A549 (cell line): ENCODE measurements at regions not wholly inside any gene's neighbourhood (a gene's known extent, or its start where the extent isn't known, plus 50 kb on each side); places are given as distances from the start of the nearest gene placed in this dataset.

Experiments
- ATAC-seq, 2 experiments: fragments of 200-7000 bp in 1 of 2; fragments of >200 bp in 1 of 2; cut with Nextera tagmentation in 1 of 2; cut with Tn5 transposase in 1 of 2; 3 replicates each; pipeline versions ENCODE4 v1.8.0 to v1.9.1; 2018 to 2020; ENCODE audit warnings: mild to moderate bottlenecking in 1 of 2, moderate library complexity in 1 of 2
- CTCF ChIA-PET: fragments of 300-600 bp; sonication (Branson Sonifier 250); formaldehyde crosslinking; extraction: SDS; loops from one replicate; lab custom pipeline; 2021; ENCODE audit warnings: antibody characterized with exemption, inconsistent platforms; lab: Yijun Ruan, JAX
- POLR2A ChIA-PET: fragments of 350-600 bp; formaldehyde crosslinking; extraction: SDS; loops from one replicate; lab custom pipeline; 2021; ENCODE audit warnings: antibody characterized with exemption, inconsistent platforms; lab: Yijun Ruan, JAX
- DNase-seq, 2 experiments: peaks; one replicate each; pipeline versions ENCODE4 v3.0.0 to v3.0.0-alpha.2; 2011 to 2016; ENCODE audit warnings: low read depth in 1 of 2, low spot score in 1 of 2
- FAIRE-seq: peaks from 2 replicates; lab custom pipeline; 2011; peaks lifted over from hg19 to GRCh38; lab: Jason Lieb, UNC
- H3K27ac ChIP-seq, 2 experiments: fragments of >200 bp; sonication (Bioruptor Twin); formaldehyde crosslinking; 3 replicates each; pipeline ENCODE4 v1.5.1; 2016 to 2017
- H3K4me1 ChIP-seq: fragments of >200 bp; sonication (Bioruptor Twin); formaldehyde crosslinking; 3 replicates; pipeline ENCODE4 v1.6.1; 2016
- H3K4me2 ChIP-seq: fragments of >200 bp; sonication (Bioruptor Twin); formaldehyde crosslinking; 3 replicates; pipeline ENCODE4 v1.6.1; 2016
- H3K4me3 ChIP-seq: fragments of >200 bp; sonication (Bioruptor Twin); formaldehyde crosslinking; 3 replicates; pipeline ENCODE4 v1.5.1; 2016
- H3K9me3 ChIP-seq: fragments of >200 bp; sonication (Bioruptor Twin); formaldehyde crosslinking; 3 replicates; pipeline ENCODE4 v1.6.1; 2016
- BHLHE40 ChIP-seq: IDR thresholded peaks from 2 replicates; pipeline ENCODE4 v1.6.1; 2012; ENCODE audit warnings: low read depth, low read length, inconsistent platforms
- CEBPB ChIP-seq, 2 experiments: fragments of >200 bp in 1 of 2; sonication (Bioruptor Twin) in 1 of 2; formaldehyde crosslinking in 1 of 2; IDR thresholded peaks; 2 replicates each; pipeline ENCODE4 v1.6.1; 2012 to 2016
- CHD4 ChIP-seq: fragments of 200-600 bp; sonication (generic); IDR thresholded peaks from 2 replicates; pipeline ENCODE4 v1.6.1; 2016; ENCODE audit warnings: antibody characterized with exemption, mild to moderate bottlenecking, borderline replicate concordance
- CTCF ChIP-seq: fragments of >200 bp; sonication (Bioruptor Twin); formaldehyde crosslinking; IDR thresholded peaks from 3 replicates; pipeline ENCODE4 v1.5.1; 2016
- EHMT2 ChIP-seq: fragments of 200-600 bp; sonication (generic); IDR thresholded peaks from 2 replicates; pipeline ENCODE4 v1.6.1; 2016; ENCODE audit warnings: antibody characterized with exemption, low read depth, mild to moderate bottlenecking, moderate library complexity
- EP300 ChIP-seq, 2 experiments: fragments of >200 bp; sonication (Bioruptor Twin); formaldehyde crosslinking; IDR thresholded peaks; 2 replicates in 1 of 2; 3 replicates in 1 of 2; pipeline ENCODE4 v1.6.1; 2016 to 2017
- FOSL2 ChIP-seq, 2 experiments: fragments of 450-650 bp in 1 of 2; fragments of >200 bp in 1 of 2; sonication (Bioruptor Twin) in 1 of 2; formaldehyde crosslinking; IDR thresholded peaks; 2 replicates each; pipeline versions ENCODE4 v1.5.0 to v1.6.1; 2016 to 2020; ENCODE audit warnings: mild to moderate bottlenecking in 1 of 2, moderate library complexity in 1 of 2
- HOXA7 ChIP-seq: fragments of 250-450 bp; sonication (Bioruptor Pico); IDR thresholded peaks from 2 replicates; pipeline ENCODE4 v1.5.0; 2020; ENCODE audit warnings: mild to moderate bottlenecking, moderate library complexity
- HOXB5 ChIP-seq: fragments of 250-450 bp; sonication (Bioruptor Pico); IDR thresholded peaks from 2 replicates; pipeline ENCODE4 v1.5.0; 2020; ENCODE audit warnings: mild to moderate bottlenecking, moderate library complexity
- MAZ ChIP-seq: fragments of 150-350 bp; IDR thresholded peaks from 2 replicates; pipeline ENCODE4 v1.6.1; 2014; ENCODE audit warnings: antibody characterized with exemption, low read depth, low read length, borderline replicate concordance
- NPAS2 ChIP-seq: fragments of 250-450 bp; sonication (Bioruptor Pico); IDR thresholded peaks from 2 replicates; pipeline ENCODE4 v1.8.0; 2022; ENCODE audit warnings: mild to moderate bottlenecking, moderate library complexity, borderline replicate concordance
- PBX3 ChIP-seq: IDR thresholded peaks from 2 replicates; pipeline ENCODE4 v1.6.1; 2012
- PHF8 ChIP-seq: fragments of 200-600 bp; sonication (generic); IDR thresholded peaks from 2 replicates; pipeline ENCODE4 v1.6.1; 2016; ENCODE audit warnings: low read depth, mild to moderate bottlenecking, antibody characterized with exemption, moderate library complexity, borderline replicate concordance
- POLR2AphosphoS2 ChIP-seq: conservative IDR thresholded peaks from 2 replicates; pipeline ENCODE4 v1.6.1; 2012; ENCODE audit warnings: low read length, improper control_type of control experiment, inconsistent platforms
- RARB ChIP-seq: fragments of 250-450 bp; sonication (Bioruptor Pico); IDR thresholded peaks from 2 replicates; pipeline ENCODE4 v1.8.0; 2021; ENCODE audit warnings: mild to moderate bottlenecking, moderate library complexity
- RFX5 ChIP-seq: fragments of 450-650 bp; IDR thresholded peaks from 2 replicates; pipeline ENCODE4 v1.7.1; 2014; ENCODE audit warnings: antibody characterized with exemption, mild to moderate bottlenecking, moderate library complexity
- RNF2 ChIP-seq: fragments of 200-600 bp; sonication (generic); IDR thresholded peaks from 2 replicates; pipeline ENCODE4 v1.6.1; 2016; ENCODE audit warnings: low read depth, mild to moderate bottlenecking, antibody characterized with exemption, moderate library complexity, borderline replicate concordance
- SMC3 ChIP-seq: fragments of >200 bp; sonication (Bioruptor Twin); formaldehyde crosslinking; IDR thresholded peaks from 3 replicates; pipeline ENCODE4 v1.6.1; 2018; ENCODE audit warnings: inconsistent platforms
- TFCP2L1 ChIP-seq: fragments of 250-450 bp; sonication (Bioruptor Pico); IDR thresholded peaks from 2 replicates; pipeline ENCODE4 v1.5.0; 2021; ENCODE audit warnings: mild to moderate bottlenecking
- TP53 ChIP-seq: fragments of 250-450 bp; sonication (Bioruptor Pico); IDR thresholded peaks from 2 replicates; pipeline ENCODE4 v1.5.0; 2021; ENCODE audit warnings: mild to moderate bottlenecking, moderate library complexity
- USF2 ChIP-seq: fragments of 450-650 bp; IDR thresholded peaks from 2 replicates; pipeline ENCODE4 v1.6.1; 2014; ENCODE audit warnings: antibody characterized with exemption
- ZNF302 ChIP-seq: fragments of 250-450 bp; sonication (Bioruptor Pico); IDR thresholded peaks from 2 replicates; pipeline ENCODE4 v1.9.0; 2021; ENCODE audit warnings: inconsistent platforms, mild to moderate bottlenecking, moderate library complexity
- WGBS: methylation state at CpG from one replicate; pipeline ENCODE4 v1.1.6; 2017; ENCODE audit errors: missing lambda C conversion rate; 5-methylcytosine and 5-hydroxymethylcytosine counted together

GRCh38 chr5:74016373-74016772 is 390.4 kb downstream of the ARHGEF28 start:
- peaks cover 10% of the 10 kb centered on the region; the same call in 2 of the 3 replicates for H3K4me1 ChIP-seq
- ATAC-seq = peak in 1 of 2 experiments; percentile 76; a peak in 4 of 6 replicates
- H3K9me3 ChIP-seq = no peaks in the 10 kb centered on the region
- CTCF ChIA-PET = interaction anchor here (0.6 to 1.5 kb wide), 3 partner anchors 11 to 18 kb away, joined by 3 to 4 read pairs (median 3); no protein-coding TSS in a partner anchor
- 42% methylated on average over 4 of the region's 4 CpGs for WGBS
- POLR2A ChIA-PET = no interaction called here
- H3K27ac ChIP-seq = no peak overlapping the region
- peak in 1 of 2 experiments; percentile 27 for DNase-seq
- H3K4me2 ChIP-seq = no peak overlapping the region
- no peak for FAIRE-seq
- H3K4me3 ChIP-seq = no peak overlapping the region
- TF ChIP-seq MAZ (no peak), PHF8 (no peak), TP53 (CRISPR knock-in tag) (no peak), HOXB5 (CRISPR knock-in tag) (no peak), FOSL2 (IDR thresholded peaks at IDR 0.05) (no peak), FOSL2 (CRISPR knock-in tag; IDR thresholded peaks at IDR 0.05) (peak; percentile 53), NPAS2 (CRISPR knock-in tag) (no peak), CHD4 (no peak)

GRCh38 chr5:74015716-74016115 is 389.7 kb downstream of the ARHGEF28 start:
- no peaks in the 10 kb centered on the region for H3K9me3 ChIP-seq
- ATAC-seq (no peak), DNase-seq (no peak), FAIRE-seq (no peak)
- POLR2A ChIA-PET = no interaction called here
- CTCF ChIA-PET = interaction anchor here (0.6 to 0.9 kb wide), 2 partner anchors 469 to 633 kb away, joined by 3 read pairs; no protein-coding TSS in a partner anchor
- TF ChIP-seq BHLHE40 = no peak
- H3K27ac ChIP-seq = no peak overlapping the region
- WGBS = 90% methylated on average over 1 of the region's 1 CpG
- peaks cover 10% of the 10 kb centered on the region; the same call in 2 of the 3 replicates for H3K4me1 ChIP-seq
- H3K4me2 ChIP-seq = no peak overlapping the region
- no peak overlapping the region for H3K4me3 ChIP-seq

GRCh38 chr5:74013222-74013621 is 387.2 kb downstream of the ARHGEF28 start:
- FAIRE-seq = no peak
- WGBS = 23% methylated on average over 2 of the region's 2 CpGs
- no peak overlapping the region for H3K27ac ChIP-seq

GRCh38 chr5:74009502-74009901 is 383.5 kb downstream of the ARHGEF28 start:
- TF ChIP-seq SMC3 (no peak), EHMT2 (no peak), POLR2AphosphoS2 (no peak), ZNF302 (CRISPR knock-in tag) (no peak), RFX5 (no peak), HOXA7 (CRISPR knock-in tag) (no peak), RARB (CRISPR knock-in tag) (no peak), TFCP2L1 (CRISPR knock-in tag) (no peak), RNF2 (no peak), PBX3 (no peak), NPAS2 (CRISPR knock-in tag) (no peak), USF2 (no peak), CTCF (no peak), EP300 (IDR thresholded peaks at IDR 0.05) (no peak), PHF8 (no peak), CEBPB (IDR thresholded peaks at IDR 0.05) (no peak)
- 4% methylated on average over 1 of the region's 1 CpG for WGBS
- ChIA-PET POLR2A (no interaction called here), CTCF (interaction anchor here (1.2 kb wide), 1 partner anchor 25 kb away, joined by 3 read pairs; no protein-coding TSS in a partner anchor)
- Histone ChIP-seq H3K4me3 (no peak overlapping the region), H3K27ac (no peak overlapping the region), H3K4me1 (no peaks in the 10 kb centered on the region), H3K4me2 (no peak overlapping the region), H3K9me3 (no peaks in the 10 kb centered on the region)
- FAIRE-seq = no peak
- ATAC-seq = no peak
- peak in 1 of 2 experiments; percentile 10 for DNase-seq

More at GRCh38 chr5:74013222-74013621, 387.2 kb downstream of the ARHGEF28 start:
- TF ChIP-seq PHF8 = no peak
- no peak for TF ChIP-seq HOXA7 (CRISPR knock-in tag)
- TF ChIP-seq, all 56 proteins: peak for 0
- H3K4me2 ChIP-seq = no peak overlapping the region
- no peak overlapping the region for H3K4me3 ChIP-seq
- ChIA-PET POLR2A (no interaction called here), CTCF (interaction anchor here (1.1 kb wide), 1 partner anchor 40 kb away, joined by 4 read pairs; no protein-coding TSS in a partner anchor)
- H3K4me1 ChIP-seq = peaks cover 10% of the 10 kb centered on the region; the same call in 2 of the 3 replicates
- no peak for ATAC-seq
- no peaks in the 10 kb centered on the region for H3K9me3 ChIP-seq
- DNase-seq = no peak
